Neural cell (in vitro differentiated cells): ENCODE measurements at regions not wholly inside any gene's neighbourhood (a gene's known extent, or its start where the extent isn't known, plus 50 kb on each side); places are given as distances from the start of the nearest gene placed in this dataset.

Experiments used
- H2AFZ ChIP-seq: fragments of 200-600, 300-800 bp; sonication (generic), shearing (Covaris generic); 2 replicates; pipeline ENCODE4 v1.6.0; 2014; ENCODE audit warnings: low read depth, mild to moderate bottlenecking, antibody characterized with exemption, low read length, moderate library complexity
- H3F3A ChIP-seq: fragments of 200-600 bp; shearing (Covaris generic); 2 replicates; pipeline ENCODE4 v1.6.1; 2016; ENCODE audit warnings: mild to moderate bottlenecking, moderate library complexity, mixed read lengths, antibody characterized with exemption, low read length; ENCODE audit not compliant: insufficient read depth, poor library complexity, severe bottlenecking
- H3K27ac ChIP-seq: fragments of 200-600, 300-800 bp; sonication (generic), shearing (Covaris generic); 2 replicates; pipeline ENCODE4 v1.5.1; 2014; ENCODE audit warnings: mild to moderate bottlenecking, low read length, moderate library complexity
- H3K27me3 ChIP-seq: fragments of 300-800, 200-600 bp; sonication (generic), shearing (Covaris generic); 2 replicates; pipeline ENCODE4 v1.6.0; 2014; ENCODE audit warnings: mild to moderate bottlenecking, low read depth, low read length, moderate library complexity; ENCODE audit not compliant: insufficient read depth
- H3K36me3 ChIP-seq: fragments of 300-800, 200-600 bp; sonication (generic), shearing (Covaris generic); 2 replicates; pipeline ENCODE4 v1.5.1; 2014; ENCODE audit warnings: mild to moderate bottlenecking, antibody characterized with exemption, low read length, moderate library complexity; ENCODE audit not compliant: insufficient read depth
- H3K4me2 ChIP-seq: fragments of 300-800, 200-600 bp; sonication (generic), shearing (Covaris generic); 2 replicates; pipeline ENCODE4 v1.6.0; 2014; ENCODE audit warnings: mild to moderate bottlenecking, low read length
- H3K4me3 ChIP-seq: fragments of 300-800, 200-600 bp; sonication (generic), shearing (Covaris generic); 2 replicates; pipeline ENCODE4 v1.5.1; 2014; ENCODE audit warnings: mild to moderate bottlenecking, low read length, moderate library complexity
- H3K79me2 ChIP-seq: fragments of 200-600 bp; shearing (Covaris generic); replicated peaks from 2 replicates; pipeline ENCODE4 v1.6.0; 2014; ENCODE audit warnings: mild to moderate bottlenecking, low read length, moderate library complexity; ENCODE audit not compliant: insufficient read depth
- H3K9ac ChIP-seq: fragments of 300-800, 200-600 bp; sonication (generic), shearing (Covaris generic); 2 replicates; pipeline ENCODE4 v1.6.1; 2016; ENCODE audit warnings: mild to moderate bottlenecking, low read length, mixed read lengths
- H3K9me2 ChIP-seq: fragments of 200-600 bp; shearing (Covaris generic); 2 replicates; pipeline ENCODE4 v1.6.1; 2016; ENCODE audit warnings: mild to moderate bottlenecking, low read length, mixed read lengths; ENCODE audit not compliant: insufficient read depth
- H3K9me3 ChIP-seq: fragments of 200-600, 300-800 bp; sonication (generic), shearing (Covaris generic); 2 replicates; pipeline ENCODE4 v1.6.1; 2016; ENCODE audit warnings: mild to moderate bottlenecking, mixed run types, low read length, moderate library complexity, mixed read lengths
- H4K20me1 ChIP-seq: fragments of 200-600 bp; shearing (Covaris generic); 2 replicates; pipeline ENCODE4 v1.6.1; 2016; ENCODE audit warnings: mild to moderate bottlenecking, mixed run types; ENCODE audit not compliant: insufficient read depth
- EP300 ChIP-seq: fragments of 450-650 bp; conservative IDR thresholded peaks from 2 replicates; pipeline ENCODE4 v1.6.1; 2014; ENCODE audit warnings: antibody characterized with exemption, mild to moderate bottlenecking, moderate library complexity; ENCODE audit not compliant: poor library complexity, severe bottlenecking
- EZH2 ChIP-seq: fragments of 200-600, 300-800 bp; shearing (Covaris generic), sonication (generic); IDR thresholded peaks from 2 replicates; pipeline ENCODE4 v1.6.1; 2014; ENCODE audit warnings: antibody characterized with exemption, low read length, borderline replicate concordance, mild to moderate bottlenecking; ENCODE audit not compliant: insufficient read depth, poor library complexity, severe bottlenecking
- MXI1 ChIP-seq: fragments of 450-650 bp; conservative IDR thresholded peaks from 2 replicates; pipeline ENCODE4 v1.6.1; 2014; ENCODE audit warnings: antibody characterized with exemption, mild to moderate bottlenecking; ENCODE audit not compliant: poor library complexity, severe bottlenecking
- POLR2AphosphoS5 ChIP-seq: IDR thresholded peaks from 2 replicates; pipeline ENCODE4 v1.6.1; 2012
- RAD21 ChIP-seq: fragments of 450-650 bp; conservative IDR thresholded peaks from 2 replicates; pipeline ENCODE4 v1.6.1; 2014; ENCODE audit warnings: antibody characterized with exemption, mild to moderate bottlenecking, moderate library complexity
- SMC3 ChIP-seq: fragments of 450-650 bp; conservative IDR thresholded peaks from 2 replicates; pipeline ENCODE4 v1.6.1; 2014; ENCODE audit warnings: antibody characterized with exemption, mild to moderate bottlenecking, moderate library complexity; ENCODE audit not compliant: poor library complexity
- TAF1 ChIP-seq: IDR thresholded peaks from 2 replicates; pipeline ENCODE4 v1.6.1; 2012; ENCODE audit warnings: low read depth
- TF ChIP-seq, protein P1 (sequence below): IDR thresholded peaks from 2 replicates; pipeline ENCODE4 v1.6.1; 2012; ENCODE audit warnings: borderline replicate concordance
- TF ChIP-seq, protein P2 (sequence below): fragments of 450-650 bp; IDR thresholded peaks from 2 replicates; pipeline ENCODE4 v1.5.1; 2014; ENCODE audit warnings: antibody characterized with exemption, mild to moderate bottlenecking, moderate library complexity; ENCODE audit not compliant: poor library complexity, severe bottlenecking

- no peak overlapping the region for H3K27ac ChIP-seq
- H2AFZ ChIP-seq: no peak overlapping the region
- no peaks in the 10 kb centered on the region for H3K9me3 ChIP-seq
- H3K79me2 ChIP-seq: no peaks in the 10 kb centered on the region
- H3K9me2 ChIP-seq: no peaks in the 10 kb centered on the region
- H3F3A ChIP-seq: no peaks in the 10 kb centered on the region
- no peaks in the 10 kb centered on the region for H3K27me3 ChIP-seq
- TF ChIP-seq, protein P1, sequence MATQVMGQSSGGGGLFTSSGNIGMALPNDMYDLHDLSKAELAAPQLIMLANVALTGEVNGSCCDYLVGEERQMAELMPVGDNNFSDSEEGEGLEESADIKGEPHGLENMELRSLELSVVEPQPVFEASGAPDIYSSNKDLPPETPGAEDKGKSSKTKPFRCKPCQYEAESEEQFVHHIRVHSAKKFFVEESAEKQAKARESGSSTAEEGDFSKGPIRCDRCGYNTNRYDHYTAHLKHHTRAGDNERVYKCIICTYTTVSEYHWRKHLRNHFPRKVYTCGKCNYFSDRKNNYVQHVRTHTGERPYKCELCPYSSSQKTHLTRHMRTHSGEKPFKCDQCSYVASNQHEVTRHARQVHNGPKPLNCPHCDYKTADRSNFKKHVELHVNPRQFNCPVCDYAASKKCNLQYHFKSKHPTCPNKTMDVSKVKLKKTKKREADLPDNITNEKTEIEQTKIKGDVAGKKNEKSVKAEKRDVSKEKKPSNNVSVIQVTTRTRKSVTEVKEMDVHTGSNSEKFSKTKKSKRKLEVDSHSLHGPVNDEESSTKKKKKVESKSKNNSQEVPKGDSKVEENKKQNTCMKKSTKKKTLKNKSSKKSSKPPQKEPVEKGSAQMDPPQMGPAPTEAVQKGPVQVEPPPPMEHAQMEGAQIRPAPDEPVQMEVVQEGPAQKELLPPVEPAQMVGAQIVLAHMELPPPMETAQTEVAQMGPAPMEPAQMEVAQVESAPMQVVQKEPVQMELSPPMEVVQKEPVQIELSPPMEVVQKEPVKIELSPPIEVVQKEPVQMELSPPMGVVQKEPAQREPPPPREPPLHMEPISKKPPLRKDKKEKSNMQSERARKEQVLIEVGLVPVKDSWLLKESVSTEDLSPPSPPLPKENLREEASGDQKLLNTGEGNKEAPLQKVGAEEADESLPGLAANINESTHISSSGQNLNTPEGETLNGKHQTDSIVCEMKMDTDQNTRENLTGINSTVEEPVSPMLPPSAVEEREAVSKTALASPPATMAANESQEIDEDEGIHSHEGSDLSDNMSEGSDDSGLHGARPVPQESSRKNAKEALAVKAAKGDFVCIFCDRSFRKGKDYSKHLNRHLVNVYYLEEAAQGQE: no peak
- TF ChIP-seq RAD21 (no peak), TAF1 (no peak), EZH2 (no peak), MXI1 (no peak), EP300 (no peak), POLR2AphosphoS5 (no peak), SMC3 (no peak)
- TF ChIP-seq, protein P2, sequence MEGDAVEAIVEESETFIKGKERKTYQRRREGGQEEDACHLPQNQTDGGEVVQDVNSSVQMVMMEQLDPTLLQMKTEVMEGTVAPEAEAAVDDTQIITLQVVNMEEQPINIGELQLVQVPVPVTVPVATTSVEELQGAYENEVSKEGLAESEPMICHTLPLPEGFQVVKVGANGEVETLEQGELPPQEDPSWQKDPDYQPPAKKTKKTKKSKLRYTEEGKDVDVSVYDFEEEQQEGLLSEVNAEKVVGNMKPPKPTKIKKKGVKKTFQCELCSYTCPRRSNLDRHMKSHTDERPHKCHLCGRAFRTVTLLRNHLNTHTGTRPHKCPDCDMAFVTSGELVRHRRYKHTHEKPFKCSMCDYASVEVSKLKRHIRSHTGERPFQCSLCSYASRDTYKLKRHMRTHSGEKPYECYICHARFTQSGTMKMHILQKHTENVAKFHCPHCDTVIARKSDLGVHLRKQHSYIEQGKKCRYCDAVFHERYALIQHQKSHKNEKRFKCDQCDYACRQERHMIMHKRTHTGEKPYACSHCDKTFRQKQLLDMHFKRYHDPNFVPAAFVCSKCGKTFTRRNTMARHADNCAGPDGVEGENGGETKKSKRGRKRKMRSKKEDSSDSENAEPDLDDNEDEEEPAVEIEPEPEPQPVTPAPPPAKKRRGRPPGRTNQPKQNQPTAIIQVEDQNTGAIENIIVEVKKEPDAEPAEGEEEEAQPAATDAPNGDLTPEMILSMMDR: no peak
- H3K4me3 ChIP-seq: no peak overlapping the region
- no peak overlapping the region for H3K4me2 ChIP-seq
- peaks cover 6% of the 10 kb centered on the region for H3K36me3 ChIP-seq
- H3K9ac ChIP-seq: no peak overlapping the region
- H4K20me1 ChIP-seq: no peaks in the 10 kb centered on the region
These were observed 287.8 kb upstream of the UMPS start for GRCh38 chr3:124442463-124442862.

- Histone ChIP-seq H4K20me1 (no peaks in the 10 kb centered on the region), H3K9me3 (no peaks in the 10 kb centered on the region), H3K79me2 (no peaks in the 10 kb centered on the region), H3K27me3 (no peaks in the 10 kb centered on the region), H3K9ac (no peak overlapping the region), H3F3A (no peaks in the 10 kb centered on the region), H3K4me2 (no peak overlapping the region), H3K4me3 (no peak overlapping the region), H3K27ac (no peak overlapping the region), H3K36me3 (peaks cover 6% of the 10 kb centered on the region), H3K9me2 (no peaks in the 10 kb centered on the region), H2AFZ (no peak overlapping the region)
- TF ChIP-seq TAF1 (no peak), EZH2 (no peak), EP300 (no peak), SMC3 (no peak), MXI1 (no peak), POLR2AphosphoS5 (no peak), RAD21 (no peak)
- TF ChIP-seq, protein P2: no peak
- TF ChIP-seq, protein P1: no peak
These were observed 286.8 kb upstream of the UMPS start for GRCh38 chr3:124443446-124443845.
